Sciatic nerve (tissue), 2 donors: ENCODE measurements at regions not wholly inside any gene's neighbourhood (a gene's known extent, or its start where the extent isn't known, plus 50 kb on each side); places are given as distances from the start of the nearest gene placed in this dataset.
A peak's percentile ranks its signal among the peaks of the same experiment; 100 is the strongest.

Source experiments
- ATAC-seq: fragments of 200-7000 bp; cut with Tn5 transposase; one replicate; pipeline ENCODE4 v1.9.1; 2020; ENCODE audit warnings: mild to moderate bottlenecking, moderate library complexity
- DNase-seq: peaks from one replicate; pipeline ENCODE4 v3.0.0-alpha.2; 2020; ENCODE audit warnings: low spot score
- intact Hi-C: fragments of 100-400 bp; cut with DNase I; formaldehyde crosslinking; loops from one replicate; pipeline ENCODE4 v1.14.2; 2022
- donor health status: DM: no; HTN: no; CAD: no.
- donor health status: DM: no; HTN: no; CAD: no.

GRCh38 chr16:17793354-17793753 lies 322.6 kb upstream of the XYLT1 start:
- intact Hi-C loops = no loop called here
- ATAC-seq = no peak

DNA sequence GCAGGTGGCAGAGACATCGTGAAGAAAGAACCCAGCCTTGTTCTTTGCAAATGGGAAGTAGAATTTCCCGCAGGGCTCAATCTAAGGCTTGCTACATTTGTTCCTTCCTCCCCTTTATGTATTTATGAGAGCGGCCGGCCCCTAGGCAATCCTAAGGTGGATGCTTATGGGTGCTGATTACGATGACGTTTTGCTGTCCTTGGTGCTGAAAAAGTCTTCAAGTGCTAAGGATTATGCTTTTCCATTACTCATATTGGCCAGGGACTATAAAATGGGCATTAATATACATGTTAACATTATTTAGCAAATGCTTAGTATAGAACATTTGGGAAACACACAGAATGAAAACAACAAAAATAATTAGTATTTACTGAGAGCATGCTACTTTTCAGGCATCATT lies 313.3 kb upstream of the XYLT1 start:
- intact Hi-C loops = no loop called here
- ATAC-seq (no peak), DNase-seq (no peak)

More at GRCh38 chr16:17793354-17793753, 322.6 kb upstream of the XYLT1 start:
- DNase-seq = no peak

DNA sequence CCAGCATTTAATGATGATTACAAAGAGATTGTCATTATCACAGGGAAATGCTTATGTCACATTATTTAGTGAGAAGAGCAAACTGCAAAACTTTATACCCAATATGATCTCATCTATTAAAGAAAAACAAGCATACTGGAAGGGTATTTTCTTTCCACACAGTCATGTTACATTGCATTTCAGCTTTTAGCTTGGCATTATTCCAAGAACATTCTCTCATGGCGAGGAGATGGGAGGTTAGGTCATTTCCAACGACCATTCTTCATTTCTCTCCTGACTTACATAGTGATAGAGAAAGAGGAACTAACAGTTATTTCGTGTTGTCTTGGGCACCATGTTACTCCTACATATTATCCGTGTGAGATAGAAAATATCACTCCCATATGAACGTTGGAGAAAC lies 309.4 kb upstream of the XYLT1 start:
- no peak for DNase-seq
- ATAC-seq = no peak
- intact Hi-C loops = no loop called here

DNA sequence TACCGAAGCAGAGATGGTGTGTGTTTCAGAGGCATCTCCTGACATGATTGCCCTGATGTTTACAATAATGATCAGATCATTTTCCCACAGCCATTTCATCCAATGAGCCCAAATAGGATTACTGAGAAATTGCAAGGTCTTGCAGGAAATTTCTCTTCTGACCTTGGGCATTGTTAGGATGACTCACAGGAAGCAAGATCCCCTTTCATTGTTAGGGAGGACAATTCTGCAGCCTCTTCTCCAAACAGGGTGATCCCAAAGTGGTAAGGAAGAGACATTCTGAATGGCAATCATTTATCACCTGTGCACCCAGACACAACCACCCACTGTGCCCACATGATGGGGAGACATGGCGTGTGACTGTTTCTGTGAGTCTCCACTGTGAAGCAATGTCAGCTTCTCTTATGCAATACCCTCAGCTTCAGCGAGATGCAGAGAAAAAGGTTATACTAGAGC lies 306.7 kb upstream of the XYLT1 start:
- intact Hi-C loops = no loop called here
- ATAC-seq (peak; percentile 55), DNase-seq (no peak)

DNA sequence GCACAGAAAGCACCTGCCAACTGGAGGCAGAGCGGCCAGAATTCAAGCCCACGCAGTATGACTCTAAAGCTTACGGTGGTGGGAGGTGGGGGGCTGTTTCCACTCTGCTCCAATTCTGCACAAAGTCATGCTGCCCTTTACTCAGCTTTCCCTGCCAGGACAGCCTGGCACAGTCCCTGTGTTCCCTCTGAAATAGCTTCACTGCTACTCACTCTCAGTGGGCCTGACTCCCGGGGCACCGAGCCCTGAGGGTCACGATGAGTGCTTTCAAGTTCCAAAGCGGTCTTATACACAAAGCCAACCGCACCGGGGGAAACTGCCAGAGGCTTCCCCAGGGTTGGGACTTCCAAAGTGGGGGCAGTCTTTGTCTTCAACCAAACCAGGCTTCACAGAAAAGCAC lies 306.1 kb upstream of the XYLT1 start:
- intact Hi-C loops = no loop called here
- ATAC-seq (peak; percentile 41), DNase-seq (no peak)

DNA sequence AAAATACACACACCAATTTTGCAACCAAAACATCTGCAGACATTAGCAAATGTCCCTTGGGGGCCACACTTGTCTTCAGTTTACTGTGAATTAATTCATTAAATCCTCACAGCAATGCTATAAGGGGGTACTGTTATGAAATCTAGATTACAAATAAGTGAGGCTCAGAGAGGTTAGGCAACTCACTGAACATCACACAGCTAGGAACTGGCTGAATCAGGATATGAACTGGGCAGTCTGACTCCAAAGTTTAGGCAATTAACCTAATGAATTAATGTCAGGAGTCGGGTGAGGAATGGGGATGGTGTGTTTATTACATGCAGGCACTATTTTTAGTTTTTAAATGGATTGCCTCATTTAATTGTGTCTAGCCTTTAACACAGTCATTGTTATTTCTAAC lies 305.7 kb upstream of the XYLT1 start:
- ATAC-seq (no peak), DNase-seq (no peak)
- intact Hi-C loops = no loop called here

- intact Hi-C loops = no loop called here
- no peak for ATAC-seq
Measured at GRCh38 chr16:17775061-17775460, 304.3 kb upstream of the XYLT1 start.

GRCh38 chr16:17773698-17774101 lies 302.9 kb upstream of the XYLT1 start:
- ATAC-seq = no peak
- no peak for DNase-seq
- intact Hi-C loops = no loop called here

More at GRCh38 chr16:17775061-17775460, 304.3 kb upstream of the XYLT1 start:
- no peak for DNase-seq

GRCh38 chr16:17770104-17770503 lies 299.3 kb upstream of the XYLT1 start:
- intact Hi-C loops = no loop called here
- no peak for DNase-seq
- no peak for ATAC-seq

- intact Hi-C loops = no loop called here
- ATAC-seq = no peak
- no peak for DNase-seq
Measured at GRCh38 chr16:17769065-17769464, 298.3 kb upstream of the XYLT1 start.

- DNase-seq = no peak
- intact Hi-C loops = no loop called here
- peak; percentile 90 for ATAC-seq
Measured at GRCh38 chr16:17768257-17768656, 297.5 kb upstream of the XYLT1 start.

DNA sequence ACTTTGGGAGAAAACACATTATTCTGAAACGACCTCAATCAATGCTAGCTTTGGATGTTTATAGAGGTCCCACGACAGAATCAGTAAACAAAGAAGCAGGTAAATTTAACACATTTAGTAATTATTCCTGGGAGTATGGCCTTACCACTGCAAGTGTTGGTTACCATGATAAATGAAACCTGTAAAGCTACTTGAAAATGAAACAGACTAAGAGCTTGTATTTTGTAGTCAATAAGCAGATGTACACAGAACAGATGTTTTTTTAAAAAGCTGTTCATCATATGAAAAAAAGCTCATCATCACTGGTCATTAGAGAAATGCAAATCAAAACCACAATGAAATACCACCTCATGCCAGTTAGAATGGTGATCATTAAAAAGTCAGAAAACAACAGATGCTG lies 295.3 kb upstream of the XYLT1 start:
- intact Hi-C loops = no loop called here
- DNase-seq (no peak), ATAC-seq (no peak)

DNA sequence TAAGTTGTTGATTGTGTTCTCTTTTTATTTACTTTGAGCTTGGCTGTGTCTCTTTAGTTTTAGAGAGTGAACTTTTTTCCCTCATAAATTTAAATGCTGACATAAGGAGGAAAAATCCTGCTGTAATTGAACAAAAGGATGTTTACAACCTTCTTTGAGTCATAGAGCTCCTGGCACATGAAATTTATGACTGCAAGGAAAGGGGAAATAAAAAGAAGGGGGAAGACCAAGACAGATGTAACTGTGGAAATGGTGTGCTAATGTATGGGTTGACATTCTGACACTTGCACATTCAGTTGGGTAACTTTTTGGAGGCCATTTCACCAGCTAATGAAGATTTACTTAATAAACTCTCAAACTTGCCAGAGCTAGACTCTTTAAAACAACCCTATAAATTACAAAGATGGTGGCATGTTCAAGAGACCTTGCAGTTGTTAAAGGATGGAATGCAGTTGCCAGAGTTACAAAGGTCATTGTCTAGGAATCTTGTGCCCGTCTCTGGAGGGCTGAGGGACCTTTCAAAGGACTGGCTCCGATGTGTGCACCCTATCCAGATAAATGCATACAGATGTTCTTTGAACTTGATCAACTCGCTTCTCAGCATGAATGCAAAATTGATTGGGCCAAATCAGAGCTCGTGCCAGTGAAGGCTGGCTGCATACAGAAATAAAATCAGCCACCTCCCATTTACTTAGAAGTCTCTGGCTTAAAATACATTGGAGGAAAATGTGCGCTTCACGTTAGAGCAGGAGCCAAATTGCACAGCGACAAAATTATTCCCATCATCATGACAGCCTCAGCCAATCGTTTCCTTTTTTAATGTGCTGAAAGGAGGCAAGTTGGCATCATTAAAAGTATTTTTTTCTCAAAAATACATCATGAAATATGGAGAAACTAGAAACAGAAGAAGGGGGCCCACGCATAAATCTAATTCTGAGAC lies 289.0 kb upstream of the XYLT1 start:
- no peak for DNase-seq
- no peak for ATAC-seq
- intact Hi-C loops = no loop called here

- intact Hi-C loops = no loop called here
- no peak for DNase-seq
Measured at GRCh38 chr16:17757808-17758207, 287.0 kb upstream of the XYLT1 start.

DNA sequence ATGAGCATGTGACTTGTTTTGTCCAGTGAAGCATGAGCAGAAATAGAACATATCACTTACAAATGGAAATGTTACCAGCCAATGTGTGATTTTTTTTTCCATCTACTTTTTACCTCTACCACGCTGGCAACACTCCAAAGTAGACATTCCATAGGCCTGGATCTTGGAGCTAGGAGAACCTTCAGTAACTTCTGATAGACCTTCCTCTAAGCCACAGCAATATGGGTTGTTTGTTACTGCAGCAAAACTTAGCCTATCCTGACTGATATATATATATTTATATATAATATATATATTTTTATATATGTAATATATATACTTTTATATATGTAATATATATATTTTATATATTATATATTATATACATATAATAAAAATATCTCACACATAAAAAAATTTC lies 284.4 kb upstream of the XYLT1 start:
- ATAC-seq (no peak), DNase-seq (no peak)
- intact Hi-C loops = no loop called here

More at GRCh38 chr16:17757808-17758207, 287.0 kb upstream of the XYLT1 start:
- no peak for ATAC-seq

DNA sequence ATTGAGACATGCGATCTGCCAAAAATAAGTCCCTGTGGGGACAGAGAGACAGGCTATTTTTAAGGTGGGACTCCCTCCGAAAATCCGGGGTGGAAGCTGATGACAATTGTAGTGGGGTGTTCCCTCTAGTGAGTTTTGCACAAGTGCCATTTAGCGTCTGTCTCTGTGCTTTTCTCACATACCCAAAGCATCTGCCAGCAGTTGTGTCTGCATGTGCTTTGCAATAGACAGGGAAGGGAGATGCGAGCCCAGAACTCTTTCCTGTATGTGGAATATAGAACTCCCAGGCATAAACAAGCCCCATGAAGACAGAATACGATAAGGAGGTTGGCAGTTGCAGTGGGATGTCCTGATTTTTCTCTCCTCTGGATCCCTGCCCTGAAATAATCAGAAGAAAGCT lies 282.7 kb upstream of the XYLT1 start:
- intact Hi-C loops = no loop called here
- DNase-seq = no peak
- ATAC-seq = no peak

GRCh38 chr16:17749706-17750105 lies 278.9 kb upstream of the XYLT1 start:
- no peak for ATAC-seq
- intact Hi-C loops = no loop called here
- DNase-seq = no peak

- DNase-seq (no peak), ATAC-seq (no peak)
- intact Hi-C loops = no loop called here
Measured at GRCh38 chr16:17748044-17748719, 277.4 kb upstream of the XYLT1 start.

GRCh38 chr16:17747081-17747756 lies 276.5 kb upstream of the XYLT1 start:
- intact Hi-C loops = no loop called here

More at GRCh38 chr16:17747081-17747756, 276.5 kb upstream of the XYLT1 start:
- ATAC-seq = no peak
- no peak for DNase-seq
